Endothelial cell (in vitro differentiated cells): ENCODE measurements at regions not wholly inside any gene's neighbourhood (a gene's known extent, or its start where the extent isn't known, plus 50 kb on each side); places are given as distances from the start of the nearest gene placed in this dataset.

Source experiments
- DNase-seq: peaks from one replicate; pipeline ENCODE4 v3.0.0; 2021; ENCODE audit warnings: low spot score
- H3K27ac Mint-ChIP-seq: one replicate; pipeline ENCODE4 v1.8.0; 2021; ENCODE audit warnings: mixed read lengths, inconsistent platforms; ENCODE audit not compliant: unreplicated experiment
- H3K27me3 Mint-ChIP-seq: one replicate; pipeline ENCODE4 v1.8.0; 2021; ENCODE audit warnings: mild to moderate bottlenecking, moderate library complexity, mixed read lengths, inconsistent platforms; ENCODE audit not compliant: unreplicated experiment
- H3K36me3 Mint-ChIP-seq: one replicate; pipeline ENCODE4 v1.8.0; 2021; ENCODE audit warnings: mild to moderate bottlenecking, low read depth, mixed read lengths, inconsistent platforms; ENCODE audit not compliant: unreplicated experiment
- H3K4me1 Mint-ChIP-seq: one replicate; pipeline ENCODE4 v1.8.0; 2021; ENCODE audit warnings: mild to moderate bottlenecking, mixed read lengths, inconsistent platforms; ENCODE audit not compliant: unreplicated experiment
- H3K4me3 Mint-ChIP-seq: one replicate; pipeline ENCODE4 v1.8.0; 2021; ENCODE audit warnings: mild to moderate bottlenecking, mixed read lengths, inconsistent platforms; ENCODE audit not compliant: unreplicated experiment
- H3K9me3 Mint-ChIP-seq: one replicate; pipeline ENCODE4 v1.8.0; 2021; ENCODE audit warnings: mixed read lengths, inconsistent platforms; ENCODE audit not compliant: unreplicated experiment
- CTCF ChIP-seq: fragments of 200-600 bp; sonication (generic); IDR thresholded peaks from one replicate; pipeline ENCODE4 v1.5.0; 2021; ENCODE audit warnings: antibody characterized with exemption; ENCODE audit not compliant: unreplicated experiment

- H3K27ac Mint-ChIP-seq = no peak overlapping the region
Observed at GRCh38 chr15:70344666-70345065, 246.9 kb upstream of the TLE3 start.

GRCh38 chr15:70343961-70344621 lies 246.4 kb upstream of the TLE3 start:
- Mint-ChIP-seq H3K36me3 (no peaks in the 10 kb centered on the region), H3K4me3 (no peak overlapping the region), H3K4me1 (peaks cover 8% of the 10 kb centered on the region), H3K27ac (no peak overlapping the region), H3K9me3 (no peaks in the 10 kb centered on the region), H3K27me3 (peaks cover 2% of the 10 kb centered on the region)
- DNase-seq = no peak
- TF ChIP-seq CTCF = no peak

More at GRCh38 chr15:70344666-70345065, 246.9 kb upstream of the TLE3 start:
- peaks cover 8% of the 10 kb centered on the region for H3K4me1 Mint-ChIP-seq
- no peaks in the 10 kb centered on the region for H3K9me3 Mint-ChIP-seq
- peaks cover 2% of the 10 kb centered on the region for H3K27me3 Mint-ChIP-seq
- no peaks in the 10 kb centered on the region for H3K36me3 Mint-ChIP-seq
- H3K4me3 Mint-ChIP-seq = no peak overlapping the region
- no peak for DNase-seq
- TF ChIP-seq CTCF = no peak

DNA sequence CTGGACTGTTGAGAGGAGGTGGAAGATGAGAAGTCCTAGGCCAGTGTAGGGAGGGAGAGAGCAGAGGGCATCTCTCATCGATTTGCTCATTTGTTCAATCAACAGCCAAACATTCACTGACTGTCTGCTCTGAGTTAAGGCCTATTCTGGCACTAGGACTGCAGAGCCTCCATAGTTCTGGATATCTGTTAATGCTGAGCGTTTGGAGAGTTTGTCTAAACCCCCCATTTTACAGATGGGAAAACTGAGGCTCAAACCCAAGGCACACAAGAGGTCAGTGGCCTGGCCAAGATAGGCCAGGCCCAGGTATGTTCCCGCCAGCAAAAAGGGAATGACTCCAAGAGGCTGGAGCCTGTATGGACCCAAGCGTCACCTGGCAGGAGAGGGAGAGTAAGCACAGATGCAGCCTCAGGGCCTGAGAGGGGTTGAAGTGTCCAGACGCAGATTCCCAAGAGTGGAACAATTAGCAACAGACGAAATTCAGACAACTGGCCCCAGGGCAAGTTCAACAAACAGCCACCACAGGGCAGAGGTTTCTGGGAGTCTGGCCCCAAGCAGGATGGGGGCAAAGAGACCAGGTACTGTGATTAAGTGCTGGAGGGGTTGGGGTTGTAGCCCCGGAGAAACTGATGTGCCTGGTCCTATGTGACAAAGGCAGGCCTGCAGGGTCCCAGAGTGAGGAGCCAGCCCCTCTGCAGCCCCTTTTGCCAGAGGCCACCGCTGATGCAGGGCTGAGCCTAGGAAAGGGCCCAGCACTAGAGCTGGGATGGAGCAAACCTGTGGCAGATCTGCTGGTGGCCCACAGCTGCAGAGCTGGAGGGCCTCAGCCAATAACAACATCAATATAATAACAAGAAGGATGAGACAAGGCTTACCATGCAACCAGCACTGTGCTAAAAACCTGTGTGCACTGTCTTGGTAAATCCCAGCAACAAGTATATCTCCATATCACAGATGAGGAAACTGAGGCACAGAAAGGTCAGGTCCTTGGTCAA lies 245.1 kb upstream of the TLE3 start:
- Mint-ChIP-seq H3K36me3 (no peaks in the 10 kb centered on the region), H3K4me3 (no peak overlapping the region), H3K9me3 (no peaks in the 10 kb centered on the region), H3K27ac (no peak overlapping the region), H3K27me3 (peaks cover 2% of the 10 kb centered on the region), H3K4me1 (peaks cover 8% of the 10 kb centered on the region)
- TF ChIP-seq CTCF = no peak
- DNase-seq = no peak

DNA sequence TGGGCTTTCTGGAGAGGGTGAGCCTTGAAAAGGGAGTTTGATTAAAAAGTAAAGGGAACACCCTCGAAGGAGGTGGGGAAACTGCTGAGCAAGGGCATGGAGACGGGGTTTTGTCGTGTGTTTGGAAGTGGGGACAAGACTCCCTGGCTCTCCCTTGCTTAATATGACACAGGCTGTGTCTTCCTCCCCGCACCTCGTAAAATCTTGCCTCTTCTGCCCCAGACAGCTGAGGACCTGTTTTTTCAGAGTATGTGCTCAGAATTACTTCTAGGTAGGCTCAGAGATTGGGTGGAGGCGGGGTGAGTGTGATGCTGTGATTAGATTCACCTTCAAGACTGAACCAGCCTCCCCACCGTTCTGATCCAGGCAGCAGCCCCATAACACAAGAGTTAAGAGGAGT lies 244.4 kb upstream of the TLE3 start:
- Mint-ChIP-seq H3K4me3 (no peak overlapping the region), H3K9me3 (no peaks in the 10 kb centered on the region), H3K4me1 (peaks cover 8% of the 10 kb centered on the region), H3K27ac (no peak overlapping the region), H3K36me3 (no peaks in the 10 kb centered on the region), H3K27me3 (peaks cover 2% of the 10 kb centered on the region)
- no peak for DNase-seq
- TF ChIP-seq CTCF = no peak

DNA sequence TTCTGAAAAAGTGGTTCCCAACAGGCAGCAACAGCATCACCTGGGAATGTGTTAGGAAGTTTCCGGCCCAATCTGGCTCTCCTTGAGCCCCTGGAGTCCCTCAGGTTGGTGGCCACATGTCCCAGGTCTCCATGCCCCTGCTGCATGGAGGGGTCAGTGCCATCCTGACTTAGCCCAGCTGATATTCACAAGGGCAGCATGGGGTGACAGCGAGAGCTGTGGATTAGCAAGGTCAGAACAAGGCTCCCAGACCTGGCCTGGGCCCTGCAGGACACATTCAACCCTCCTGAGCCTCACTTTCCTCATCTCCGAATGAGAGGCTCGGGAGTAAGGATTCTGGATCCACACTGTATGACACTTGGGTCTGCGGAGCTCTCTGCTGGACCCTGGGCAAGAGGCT lies 243.8 kb upstream of the TLE3 start:
- no peak for TF ChIP-seq CTCF
- DNase-seq = no peak
- Mint-ChIP-seq H3K9me3 (no peaks in the 10 kb centered on the region), H3K4me1 (peaks cover 8% of the 10 kb centered on the region), H3K27ac (no peak overlapping the region), H3K36me3 (no peaks in the 10 kb centered on the region), H3K27me3 (peaks cover 2% of the 10 kb centered on the region), H3K4me3 (no peak overlapping the region)
